GM04504 (cell line): ENCODE measurements at regions not wholly inside any gene's neighbourhood (a gene's known extent, or its start where the extent isn't known, plus 50 kb on each side); places are given as distances from the start of the nearest gene placed in this dataset.

Experiments
- DNase-seq: peaks from one replicate; pipeline ENCODE4 v3.0.0-alpha.2; 2012; ENCODE audit warnings: low read depth

DNA sequence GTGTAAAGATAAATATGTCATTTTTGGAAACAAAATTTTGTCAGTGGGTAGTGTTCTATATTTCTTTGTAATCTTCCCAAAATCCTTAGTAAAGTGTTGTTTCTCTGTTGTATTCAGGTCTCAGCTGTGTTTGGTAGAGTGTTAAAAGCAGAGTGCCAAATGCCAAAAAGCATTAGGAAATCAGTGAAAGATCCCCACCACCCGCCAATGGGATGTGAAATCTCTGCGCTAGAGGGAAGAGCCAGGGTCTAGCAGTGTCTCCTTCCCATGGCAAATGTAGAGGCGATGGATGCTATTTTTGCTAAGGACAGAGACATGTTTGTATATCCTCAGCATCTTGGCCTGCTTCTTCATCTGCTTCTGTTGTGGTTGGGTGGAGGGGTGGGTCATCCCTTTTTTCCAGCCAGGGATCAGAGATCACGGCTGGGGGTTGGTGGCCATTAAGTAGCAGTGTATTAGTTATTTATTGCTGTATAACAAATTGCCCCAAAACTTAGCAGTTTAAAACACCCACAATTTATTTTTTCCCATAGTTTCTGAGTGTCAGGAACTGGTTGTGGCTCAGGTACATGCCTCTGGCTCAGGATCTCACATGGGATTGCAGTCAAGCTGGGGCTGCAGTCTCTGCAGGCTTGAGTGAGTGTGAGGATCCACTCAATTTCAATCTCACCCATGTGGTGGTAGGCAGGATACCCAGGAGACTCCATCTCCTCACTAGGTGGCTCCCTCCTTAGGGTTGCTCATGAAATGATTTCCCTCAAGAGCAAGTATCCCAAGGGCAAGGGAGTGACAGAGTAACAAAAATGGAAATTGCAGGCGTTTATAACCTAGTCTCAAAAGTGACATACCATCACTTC is 211.9 kb downstream of the MYCN start:
- no peak for DNase-seq

DNA sequence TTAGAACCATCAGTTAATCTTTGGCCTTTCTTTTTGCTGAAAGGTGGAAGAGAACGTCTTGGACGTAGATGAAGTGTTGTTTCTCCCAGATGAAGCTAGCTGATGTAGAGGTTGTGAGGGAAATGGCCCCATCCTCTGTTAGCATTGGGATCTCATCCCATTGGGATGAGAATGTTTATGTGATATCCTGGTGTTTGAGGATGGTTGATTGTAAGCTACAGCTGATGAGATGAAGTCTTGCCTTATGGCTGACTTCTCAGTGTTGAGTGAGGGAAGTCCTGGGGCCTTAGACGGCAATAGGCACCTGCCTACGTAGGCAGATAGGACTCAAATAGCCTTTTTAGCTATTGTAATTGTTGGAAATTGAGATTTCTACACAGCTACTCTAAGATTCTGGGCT is 211.3 kb downstream of the MYCN start:
- DNase-seq, result no peak

DNA sequence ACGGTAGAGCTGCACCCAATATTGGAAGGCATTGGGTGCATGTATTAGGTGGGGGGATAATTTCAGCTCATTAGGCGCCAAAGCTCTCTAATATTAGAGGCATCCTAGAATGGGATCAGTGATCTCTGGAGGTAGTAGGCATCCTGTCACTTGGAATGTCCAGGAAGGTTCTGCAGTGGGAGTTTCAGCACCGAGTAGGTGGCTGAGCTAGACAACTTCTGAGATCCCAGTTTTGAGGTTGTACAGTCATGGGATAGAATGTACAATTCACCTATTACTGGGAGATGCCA is 210.9 kb downstream of the MYCN start:
- DNase-seq, result no peak

DNA sequence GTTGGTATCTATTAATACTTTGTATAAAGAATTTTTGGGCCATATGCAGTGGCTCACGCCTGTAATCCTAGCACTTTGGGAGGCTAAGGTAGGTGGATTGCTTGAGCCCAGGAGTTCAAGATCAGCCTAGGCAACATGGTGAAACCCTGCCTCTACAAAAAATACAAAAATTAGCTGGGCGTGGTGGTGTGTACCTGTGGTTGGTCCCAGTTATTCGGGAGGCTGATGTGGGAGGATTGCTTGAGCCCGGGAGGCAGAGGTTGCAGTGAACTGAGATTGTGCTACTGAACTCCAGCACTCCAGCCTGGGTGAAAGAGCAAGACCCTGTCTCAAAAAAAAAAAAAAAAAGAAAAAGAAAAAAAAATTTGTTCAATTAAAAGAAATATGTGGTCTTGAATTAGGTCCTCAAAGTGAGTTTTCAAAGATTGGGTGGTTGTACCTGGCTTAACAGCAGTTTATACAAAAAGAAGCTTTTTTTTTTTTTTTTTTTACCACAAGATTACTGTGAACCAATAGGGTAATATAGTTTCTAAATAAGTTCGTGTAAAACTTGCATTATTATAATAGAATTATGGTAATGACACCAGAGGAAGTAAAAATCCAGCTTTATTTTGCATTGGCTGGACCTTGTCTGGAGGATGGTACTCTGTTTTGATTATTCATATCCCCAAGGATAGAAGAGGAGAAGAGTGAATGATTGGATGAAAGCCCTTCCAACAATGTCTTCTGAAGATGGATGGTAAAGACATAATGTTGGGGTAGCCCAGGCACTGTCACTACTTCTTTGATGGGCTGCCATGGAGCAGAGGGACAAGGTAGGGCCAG is 210.3 kb downstream of the MYCN start:
- no peak for DNase-seq

DNA sequence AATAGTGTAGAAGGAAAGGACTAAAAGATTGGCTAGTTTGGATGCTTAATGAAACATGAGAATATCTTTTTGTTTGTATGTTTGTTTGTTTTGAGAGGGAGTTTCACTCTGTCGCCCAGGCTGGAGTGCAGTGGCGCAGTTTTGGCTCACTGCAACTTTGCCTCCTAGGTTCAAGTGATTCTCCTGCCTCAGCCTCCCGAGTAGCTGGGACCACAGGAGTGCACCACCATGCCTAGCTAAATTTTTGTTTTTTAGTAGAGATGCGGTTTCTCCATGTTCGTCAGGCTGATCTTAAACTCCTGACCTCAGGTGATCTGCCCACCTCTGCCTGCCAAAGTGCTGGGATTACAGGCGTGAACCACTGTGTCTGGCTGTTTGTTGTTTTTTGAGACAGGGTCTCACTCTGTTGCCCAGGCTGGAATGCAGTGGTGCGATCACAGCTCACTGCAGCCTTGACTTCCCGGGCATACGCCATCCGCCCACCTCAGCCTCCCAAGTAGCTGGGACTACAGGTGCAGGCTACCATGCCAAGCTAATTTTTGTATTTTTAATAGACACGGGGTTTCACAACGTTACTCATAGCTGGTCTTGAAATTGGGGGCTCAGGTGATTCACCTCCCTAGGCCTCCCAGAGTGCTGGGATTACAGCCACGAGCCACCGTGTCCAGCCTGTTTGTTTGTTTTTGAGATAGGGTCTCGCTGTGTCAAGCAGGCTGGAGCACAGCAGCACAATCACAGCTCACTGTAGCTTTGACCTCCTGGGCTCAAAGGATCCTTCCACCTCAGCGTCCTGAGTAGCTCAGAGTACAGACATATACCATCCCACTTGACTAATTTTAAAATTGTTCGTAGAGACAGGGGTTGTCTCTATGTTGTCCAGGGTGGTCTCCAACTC is 209.2 kb downstream of the MYCN start:
- DNase-seq, result no peak

DNA sequence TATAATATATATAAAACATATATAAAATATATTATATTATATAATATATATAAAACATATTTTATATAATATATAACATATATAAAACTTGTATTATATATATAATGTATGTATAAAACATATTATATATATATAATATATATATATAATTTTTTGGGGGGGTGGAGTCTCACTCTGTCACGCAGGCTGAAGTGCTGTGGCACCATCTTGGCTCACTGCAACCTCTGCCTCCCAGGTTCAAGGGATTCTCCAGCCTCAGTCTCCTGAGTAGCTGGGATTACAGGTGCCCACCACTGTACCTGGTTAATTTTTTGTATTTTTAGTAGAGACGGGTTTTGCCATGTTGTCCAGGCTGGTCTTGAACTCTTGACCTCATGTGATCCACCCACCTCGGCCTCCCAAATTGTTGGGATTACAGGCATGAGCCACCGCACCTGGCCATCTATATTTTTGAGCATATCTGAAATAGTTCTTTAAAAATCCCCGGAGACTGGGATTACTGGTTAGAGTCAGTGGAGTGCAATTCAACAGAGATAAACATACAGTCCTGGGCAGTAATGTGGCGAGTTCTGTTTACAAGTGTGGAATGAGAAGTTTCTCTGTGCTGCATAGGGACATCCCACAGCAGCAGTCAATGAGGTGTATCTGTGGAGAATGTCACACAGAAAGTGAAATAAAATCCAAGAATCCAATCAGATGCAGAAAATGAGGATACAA is 208.4 kb downstream of the MYCN start:
- no peak for DNase-seq

DNA sequence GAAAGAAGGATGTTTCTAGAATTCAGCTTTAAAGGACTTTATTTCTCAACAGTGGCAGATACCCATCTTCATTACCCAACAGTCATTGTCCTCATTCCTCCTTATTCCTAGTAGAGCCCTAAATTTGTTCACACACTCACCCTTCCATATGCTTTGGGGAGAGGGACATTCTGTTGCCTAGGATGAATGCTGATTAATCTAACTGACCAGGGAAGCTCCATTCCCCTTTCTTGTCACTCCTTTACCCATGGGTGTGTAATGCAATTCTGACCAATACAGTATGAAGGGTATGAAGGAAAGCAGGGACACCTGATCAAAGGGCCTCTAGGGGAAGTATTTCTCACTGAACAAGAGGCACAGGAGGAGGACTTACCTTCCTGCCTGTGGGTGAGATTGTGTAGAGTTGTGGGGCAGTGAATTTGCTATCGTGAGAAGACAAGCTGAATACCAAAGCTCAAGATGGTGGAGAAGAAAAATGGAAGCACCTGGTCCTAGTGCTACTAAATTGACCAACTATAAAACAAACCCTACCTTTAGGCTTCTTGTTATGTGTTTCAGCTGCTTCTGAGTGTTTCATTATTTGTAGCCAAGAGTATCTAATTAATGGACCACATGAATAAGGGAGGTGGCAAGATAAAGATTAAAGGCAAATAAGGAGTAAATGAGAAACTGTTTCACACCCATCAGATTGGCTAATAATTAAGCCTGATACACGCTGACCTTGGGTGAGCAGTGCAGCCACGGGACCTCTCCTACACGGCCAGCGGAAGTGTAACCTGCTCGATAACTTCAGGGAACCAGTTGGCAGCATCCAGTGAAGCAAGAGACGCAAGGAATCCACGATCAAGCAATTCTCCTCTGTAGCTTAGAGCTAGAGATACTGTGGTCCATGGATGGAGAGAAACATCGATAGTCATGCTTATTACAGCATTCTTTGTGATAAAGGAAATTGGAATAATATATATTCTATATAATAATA is 202.3 kb downstream of the MYCN start:
- DNase-seq, result no peak

DNA sequence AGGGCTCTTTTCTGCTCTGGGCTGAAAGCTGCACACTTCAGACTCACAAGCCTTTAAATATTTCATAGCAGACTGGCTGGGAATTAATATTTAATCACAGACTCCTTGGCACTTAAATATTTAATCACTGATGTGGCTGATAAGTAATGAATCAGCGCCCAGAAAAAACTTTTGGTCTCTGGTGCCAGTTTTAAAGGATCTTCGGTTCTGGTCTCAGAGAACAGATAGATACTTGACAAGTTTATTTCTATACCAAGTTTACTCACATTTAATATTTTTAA is 201.2 kb downstream of the MYCN start:
- DNase-seq, result no peak

DNA sequence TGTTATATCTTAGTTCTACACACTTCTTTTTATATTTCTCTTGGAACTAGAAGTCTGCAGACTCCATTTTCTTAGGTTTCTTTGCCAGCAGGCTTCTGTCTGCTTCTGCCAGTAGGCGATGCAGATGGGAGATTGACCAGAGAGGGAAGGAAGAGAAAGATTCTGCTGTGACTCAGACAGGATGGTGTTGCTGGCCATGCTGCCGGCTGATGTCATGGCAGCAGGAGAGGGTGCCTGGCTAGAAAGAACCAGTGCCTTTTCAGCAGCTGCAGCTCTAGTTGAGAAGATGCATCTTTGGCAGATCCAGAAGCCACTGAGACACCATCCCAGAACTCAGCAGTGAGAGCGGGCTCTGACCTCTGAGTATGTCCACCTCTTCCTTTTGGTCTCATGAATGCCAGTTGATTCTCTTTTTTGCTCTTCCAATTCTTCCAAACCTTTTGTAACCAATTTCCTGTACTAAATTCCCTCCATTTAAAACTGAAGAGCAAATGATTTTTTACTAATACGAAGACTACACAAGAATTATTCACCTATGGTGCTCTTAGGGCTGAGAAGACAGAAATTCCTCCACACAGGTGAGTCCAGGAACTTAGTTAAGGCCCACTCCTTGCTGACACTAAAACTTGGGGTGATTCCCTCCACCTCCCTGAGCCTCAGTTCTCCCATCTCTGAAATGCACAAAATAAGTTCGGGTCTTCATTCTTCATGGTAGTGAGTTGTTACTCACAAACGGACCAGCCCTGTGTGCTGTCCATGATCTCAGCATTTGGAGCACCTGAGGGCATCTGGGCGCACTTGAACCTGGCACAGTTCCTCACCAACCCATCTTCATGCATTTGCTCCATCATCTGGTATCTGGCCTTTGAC is 200.7 kb downstream of the MYCN start:
- no peak for DNase-seq

DNA sequence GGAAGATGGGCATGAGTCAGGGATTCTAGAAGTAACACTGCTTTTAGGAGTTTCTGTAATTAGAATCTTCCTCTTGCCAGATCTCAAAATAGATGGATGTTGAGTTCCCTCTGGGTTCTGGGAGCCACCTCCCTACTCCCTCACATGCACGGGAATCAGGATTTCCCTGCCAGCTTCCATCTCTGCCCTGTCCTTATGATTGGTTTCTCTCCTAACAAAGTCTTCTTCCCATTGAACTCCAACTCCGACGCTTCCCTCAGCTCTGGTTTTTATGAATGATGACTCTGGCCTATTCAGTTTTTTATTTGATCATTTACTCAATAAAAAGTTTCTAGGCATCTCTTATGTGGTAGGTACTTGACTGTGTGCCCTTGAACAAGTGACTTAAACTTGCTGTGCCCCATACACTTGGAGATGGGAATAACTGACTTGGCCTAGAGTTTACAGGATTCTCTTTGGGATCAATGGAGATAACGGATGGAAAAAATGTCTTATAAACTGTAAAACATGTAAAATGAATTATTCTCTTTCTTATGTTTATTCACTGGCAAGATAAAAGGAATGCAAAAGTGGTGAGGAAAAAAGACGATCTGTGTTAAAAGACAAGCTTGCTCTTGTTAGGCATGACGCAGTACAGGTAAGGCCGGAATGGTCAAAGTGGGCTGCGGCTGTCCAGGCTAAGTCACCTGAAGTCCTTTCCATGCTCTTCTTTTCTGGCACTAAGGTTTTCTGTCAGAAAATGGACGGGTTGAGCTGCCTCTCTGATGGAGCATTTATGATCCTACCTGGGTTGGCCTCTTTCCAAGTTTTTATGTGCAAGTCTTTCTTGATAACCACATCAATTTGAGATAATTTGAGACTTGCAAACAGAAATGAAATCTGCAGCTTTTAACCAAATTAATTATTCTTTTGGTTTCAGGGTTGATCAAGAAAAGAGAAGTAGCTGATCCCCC is 199.6 kb downstream of the MYCN start:
- no peak for DNase-seq

DNA sequence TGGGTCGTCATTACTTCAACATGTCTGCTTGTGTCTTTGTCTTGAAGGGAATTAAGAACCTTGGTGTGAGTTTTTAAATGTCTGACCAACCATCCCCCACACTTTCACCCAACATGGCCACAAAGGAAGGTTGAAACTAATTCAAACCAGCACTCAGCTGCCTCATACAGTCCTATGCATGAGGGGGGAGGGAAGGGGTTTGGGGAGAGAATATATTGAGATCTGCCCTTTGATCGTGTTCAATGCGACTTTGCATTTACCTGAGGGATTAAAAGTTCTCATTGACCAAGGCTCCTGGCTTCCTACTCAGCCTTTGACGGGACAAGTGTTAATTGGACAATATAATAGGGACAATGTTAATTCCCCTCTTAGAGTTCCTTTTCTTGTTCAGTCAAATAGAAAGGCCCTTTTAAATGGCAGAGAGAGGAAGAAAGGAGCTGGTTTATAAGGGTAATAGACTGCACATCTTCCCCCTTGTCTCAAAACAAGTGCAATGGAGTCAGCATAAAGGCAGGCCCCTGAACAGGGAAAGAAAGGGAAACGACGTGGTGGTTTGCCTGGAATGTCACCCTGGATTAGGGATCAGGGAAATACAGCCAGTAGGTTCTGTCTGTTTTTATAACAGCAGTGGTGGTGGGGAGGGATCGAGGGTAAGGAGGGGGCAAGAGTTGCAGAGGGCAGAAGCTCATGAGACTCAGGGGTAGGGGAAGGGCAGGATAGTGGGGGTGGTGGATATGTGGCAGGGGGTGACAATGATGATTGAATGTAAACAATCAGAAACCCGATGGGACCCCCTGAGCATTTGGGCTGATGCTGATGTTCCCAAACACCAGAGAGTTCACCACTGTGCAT is 198.7 kb downstream of the MYCN start:
- no peak for DNase-seq

DNA sequence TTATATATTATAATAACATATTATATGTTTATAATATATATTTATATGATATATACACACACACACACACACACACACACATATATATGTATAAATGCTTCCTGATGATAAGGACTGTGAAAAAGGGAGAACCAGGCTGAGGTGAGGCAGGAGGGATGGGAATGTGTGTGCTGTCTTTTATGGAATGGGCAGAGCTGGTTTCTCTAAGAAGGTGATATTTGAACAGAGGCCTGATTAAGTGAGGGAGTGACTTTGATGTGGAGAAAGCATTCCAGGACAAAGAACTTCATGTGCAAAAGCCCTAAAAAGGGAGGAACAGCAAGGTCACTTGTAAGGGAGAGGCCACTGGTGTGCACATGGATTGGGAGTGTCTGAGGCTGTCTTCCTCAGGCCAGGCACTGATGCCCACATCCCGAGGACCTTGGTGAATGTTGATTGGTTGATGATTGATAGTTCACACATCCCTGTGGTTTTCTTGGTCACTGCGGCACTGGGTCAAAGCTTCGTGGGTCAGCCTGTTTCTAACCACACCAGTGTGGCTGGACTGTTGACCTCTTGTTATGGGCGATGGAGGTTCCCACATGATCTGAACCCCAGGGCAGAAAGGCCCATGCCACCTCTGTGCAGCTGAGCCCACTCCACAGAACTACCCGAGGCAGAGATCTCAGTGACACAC is 196.9 kb downstream of the MYCN start:
- no peak for DNase-seq

DNA sequence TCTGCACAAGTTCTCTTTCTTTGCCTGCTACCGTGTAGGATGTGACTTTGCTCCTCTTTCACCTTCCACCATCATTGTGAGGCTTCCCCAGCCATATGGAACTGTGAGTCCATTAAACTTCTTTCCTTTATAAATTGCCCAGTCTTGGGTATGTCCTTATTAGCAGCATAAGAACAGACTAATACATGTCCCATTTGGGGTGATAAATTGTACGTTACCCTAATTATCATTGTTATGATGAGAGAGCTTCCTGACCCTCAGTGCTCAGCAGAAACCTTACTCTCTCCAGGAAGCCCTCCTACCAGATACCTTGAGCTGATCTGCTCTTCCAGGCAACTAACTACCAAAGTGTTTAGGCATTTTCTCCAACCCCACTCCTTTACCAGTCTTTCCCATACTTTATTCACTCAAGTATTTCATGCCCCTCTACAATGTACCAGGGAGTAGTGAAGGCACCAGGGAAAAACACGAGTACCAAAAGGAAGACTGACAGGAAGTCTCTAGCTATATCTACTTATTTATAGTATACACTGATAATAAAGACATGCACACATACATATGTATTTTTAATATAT is 196.2 kb downstream of the MYCN start:
- no peak for DNase-seq

DNA sequence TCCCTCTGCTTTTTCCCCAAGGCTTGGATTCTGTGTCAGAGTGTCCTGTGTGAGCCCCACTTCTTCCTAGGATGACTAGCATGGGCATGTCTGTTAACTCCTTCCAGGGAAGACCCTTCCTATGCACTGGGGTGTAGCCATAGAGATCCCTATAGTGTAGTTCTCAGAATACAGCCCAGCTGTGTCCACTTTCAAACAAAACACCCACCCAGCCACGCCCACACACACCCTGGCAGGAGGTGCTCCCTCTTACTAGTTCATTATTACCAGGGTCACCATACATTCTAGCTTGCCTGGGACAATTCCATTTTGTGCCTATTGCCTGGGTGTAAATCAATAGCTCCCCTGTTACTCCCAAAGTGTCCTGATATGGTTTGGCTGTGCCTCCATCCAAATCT is 195.6 kb downstream of the MYCN start:
- no peak for DNase-seq

DNA sequence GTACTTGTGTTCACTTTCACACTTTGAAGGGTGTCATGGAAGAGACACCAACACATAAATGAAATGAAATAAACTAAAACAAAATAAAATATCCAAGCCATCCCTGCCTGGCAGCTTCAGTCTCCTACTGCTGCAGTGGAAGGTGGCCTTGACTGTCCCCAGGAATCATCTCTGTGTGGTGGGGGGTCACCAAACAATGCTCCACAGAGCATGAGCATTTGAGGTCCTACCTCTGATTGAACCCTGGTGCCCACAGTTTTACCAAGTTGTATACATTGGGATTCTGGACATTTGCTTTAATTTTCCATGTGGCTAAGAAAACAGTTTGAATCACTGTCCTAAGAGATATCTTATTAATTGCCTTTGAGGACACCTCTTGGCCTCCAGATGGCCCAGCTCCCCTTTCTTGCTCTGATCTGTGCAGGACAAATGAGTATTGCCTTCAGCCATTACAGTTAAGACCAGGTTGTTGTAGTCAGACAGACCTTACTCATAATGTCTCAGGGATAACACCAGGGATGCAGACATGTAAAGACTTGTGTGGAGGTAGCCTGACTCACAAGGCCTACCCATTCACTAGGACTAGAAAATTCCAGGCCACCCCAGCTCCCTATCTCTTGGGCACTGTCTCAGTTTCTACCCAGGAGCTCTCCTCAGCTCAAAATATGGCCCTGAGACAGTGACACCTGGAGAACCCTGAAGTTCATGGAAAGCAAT is 195.0 kb downstream of the MYCN start:
- DNase-seq, result no peak
